Mesenchymal stem cell (in vitro differentiated cells and primary cell): ENCODE measurements at regions not wholly inside any gene's neighbourhood (a gene's known extent, or its start where the extent isn't known, plus 50 kb on each side); places are given as distances from the start of the nearest gene placed in this dataset.

Experiments
- DNase-seq: peaks from one replicate; pipeline ENCODE4 v3.0.0-alpha.2; 2013
- H2AFZ ChIP-seq: one replicate; pipeline ENCODE4 v1.6.1; 2013; ENCODE audit warnings: low read depth, mild to moderate bottlenecking, control low read depth, inconsistent platforms, low read length, moderate library complexity
- H2AK5ac ChIP-seq: 2 replicates; pipeline ENCODE4 v1.6.1; 2013; ENCODE audit warnings: low read length, moderate library complexity, mild to moderate bottlenecking, inconsistent platforms; ENCODE audit not compliant: severe bottlenecking
- H2BK120ac ChIP-seq: one replicate; pipeline ENCODE4 v1.6.1; 2013; ENCODE audit warnings: low read depth, mild to moderate bottlenecking, inconsistent platforms, low read length, moderate library complexity
- H2BK12ac ChIP-seq, 2 experiments: one replicate each; pipeline ENCODE4 v1.6.1; 2013; ENCODE audit warnings: inconsistent platforms in 2 of 2, low read length in 2 of 2, mild to moderate bottlenecking in 2 of 2, moderate library complexity in 2 of 2, control low read depth in 1 of 2
- H2BK15ac ChIP-seq: one replicate; pipeline ENCODE4 v1.6.1; 2013; ENCODE audit warnings: mild to moderate bottlenecking, low read depth, inconsistent platforms; ENCODE audit not compliant: poor library complexity, severe bottlenecking
- H2BK5ac ChIP-seq: 2 replicates; pipeline ENCODE4 v1.6.1; 2013; ENCODE audit warnings: low read depth, mild to moderate bottlenecking, low read length, control low read depth, inconsistent platforms; ENCODE audit not compliant: poor library complexity, severe bottlenecking
- H3K14ac ChIP-seq, 2 experiments: one replicate each; pipeline ENCODE4 v1.6.1; 2013; ENCODE audit warnings: inconsistent platforms in 2 of 2, low read length in 2 of 2, control low read depth in 1 of 2, mild to moderate bottlenecking in 1 of 2, moderate library complexity in 1 of 2
- H3K18ac ChIP-seq, 2 experiments: one replicate each; pipeline ENCODE4 v1.6.1; 2013; ENCODE audit warnings: inconsistent platforms in 2 of 2, low read length in 2 of 2, control low read depth in 1 of 2, low read depth in 1 of 2, mild to moderate bottlenecking in 1 of 2
- H3K23ac ChIP-seq, 2 experiments: one replicate each; pipeline ENCODE4 v1.6.1; 2013; ENCODE audit warnings: inconsistent platforms in 2 of 2, low read length in 2 of 2, mild to moderate bottlenecking in 2 of 2, moderate library complexity in 2 of 2, control low read depth in 1 of 2
- H3K27ac ChIP-seq: 2 replicates; pipeline ENCODE4 v1.5.1; 2013; ENCODE audit warnings: mild to moderate bottlenecking, moderate library complexity, low read length, control low read depth, inconsistent platforms; ENCODE audit not compliant: poor library complexity, severe bottlenecking
- H3K27me3 ChIP-seq, 2 experiments: 2 replicates each; pipeline versions ENCODE4 v1.6.1 to v1.7.0; 2013; ENCODE audit warnings: low read length in 2 of 2, mild to moderate bottlenecking in 2 of 2, moderate library complexity in 2 of 2, control low read depth in 1 of 2, inconsistent platforms in 1 of 2; ENCODE audit not compliant: control insufficient read depth in 1 of 2, insufficient read depth in 1 of 2
- H3K36me3 ChIP-seq, 2 experiments: 2 replicates each; pipeline versions ENCODE4 v1.6.1 to v1.7.0; 2013; ENCODE audit warnings: low read length in 2 of 2, control low read depth in 1 of 2, inconsistent platforms in 1 of 2, low read depth in 1 of 2, mild to moderate bottlenecking in 1 of 2; ENCODE audit not compliant: insufficient read depth in 2 of 2, control insufficient read depth in 1 of 2
- H3K4ac ChIP-seq, 2 experiments: one replicate each; pipeline ENCODE4 v1.6.1; 2013; ENCODE audit warnings: inconsistent platforms in 2 of 2, low read length in 2 of 2, mild to moderate bottlenecking in 2 of 2, moderate library complexity in 2 of 2, control low read depth in 1 of 2, low read depth in 1 of 2
- H3K4me1 ChIP-seq: 2 replicates; pipeline ENCODE4 v1.6.1; 2013; ENCODE audit warnings: low read depth, low read length, control low read depth; ENCODE audit not compliant: control insufficient read depth, insufficient read depth
- H3K4me2 ChIP-seq: 2 replicates; pipeline ENCODE4 v1.6.1; 2013; ENCODE audit warnings: low read length, mild to moderate bottlenecking, inconsistent platforms; ENCODE audit not compliant: poor library complexity, severe bottlenecking
- H3K4me3 ChIP-seq, 2 experiments: 2 replicates each; pipeline versions ENCODE4 v1.5.1 to v1.7.0; 2013; ENCODE audit warnings: low read length in 2 of 2, mild to moderate bottlenecking in 2 of 2, control low read depth in 1 of 2, low read depth in 1 of 2; ENCODE audit not compliant: insufficient read depth in 1 of 2
- H3K79me1 ChIP-seq: replicated peaks from 2 replicates; pipeline ENCODE4 v1.6.1; 2013; ENCODE audit warnings: mild to moderate bottlenecking, control low read depth, low read length, inconsistent platforms; ENCODE audit not compliant: poor library complexity, severe bottlenecking
- H3K9ac ChIP-seq: 2 replicates; pipeline ENCODE4 v1.7.0; 2013; ENCODE audit warnings: mild to moderate bottlenecking, low read length, moderate library complexity
- H3K9me3 ChIP-seq: 2 replicates; pipeline ENCODE4 v1.7.0; 2013; ENCODE audit warnings: mild to moderate bottlenecking, low read length; ENCODE audit not compliant: control insufficient read depth
- H4K8ac ChIP-seq: one replicate; pipeline ENCODE4 v1.6.1; 2013; ENCODE audit warnings: inconsistent platforms, mild to moderate bottlenecking, low read length, moderate library complexity
- H4K91ac ChIP-seq: one replicate; pipeline ENCODE4 v1.6.1; 2013; ENCODE audit warnings: mild to moderate bottlenecking, low read length, inconsistent platforms
- WGBS: methylation state at CpG from one replicate; pipeline ENCODE4 v1.1.7; 2013; ENCODE audit warnings: mixed read lengths; 5-methylcytosine and 5-hydroxymethylcytosine counted together

DNA sequence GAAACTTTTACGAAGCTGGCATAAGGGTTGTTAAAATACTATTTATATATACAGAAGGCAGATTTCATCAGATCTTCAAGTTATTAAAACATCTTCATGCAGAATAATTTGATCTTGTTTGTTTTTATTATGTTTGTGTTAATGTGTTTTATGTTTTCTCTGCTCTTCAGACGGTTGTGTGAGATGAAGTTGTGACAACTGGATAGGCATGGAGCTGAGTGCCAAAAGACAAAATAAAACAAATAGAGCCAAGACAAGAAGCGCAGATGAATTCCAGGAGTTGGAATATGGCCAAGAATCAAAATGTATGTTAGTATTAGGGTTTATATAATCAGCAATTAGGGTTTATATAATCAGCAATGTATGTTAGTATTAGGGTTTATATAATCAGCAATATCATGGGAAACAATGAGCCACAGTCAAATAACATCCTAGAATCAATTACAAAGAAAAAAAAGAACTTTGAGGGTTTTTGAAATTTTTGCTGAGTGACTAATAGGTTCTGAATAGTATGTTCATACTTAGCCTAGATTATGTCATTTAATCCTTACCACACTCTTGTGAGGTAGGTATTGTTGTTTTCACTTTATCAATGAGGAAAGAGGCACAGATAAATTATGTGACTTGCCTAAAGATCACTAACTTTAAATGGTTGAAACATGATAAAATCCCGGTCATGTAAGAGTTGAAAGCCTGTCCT is 488.0 kb upstream of the STEAP1 start:
- H3K18ac ChIP-seq: no peak overlapping the region
- no peak overlapping the region for H2AK5ac ChIP-seq
- no peak overlapping the region for H3K14ac ChIP-seq
- no peak overlapping the region for H3K4me3 ChIP-seq
- no peak overlapping the region for H3K9ac ChIP-seq
- 69% methylated on average over 3 of the region's 4 CpGs for WGBS
- no peaks in the 10 kb centered on the region for H3K4me1 ChIP-seq
- no peak overlapping the region for H4K8ac ChIP-seq
- H2BK5ac ChIP-seq: no peak overlapping the region
- H2AFZ ChIP-seq: no peak overlapping the region
- H3K23ac ChIP-seq: no peak overlapping the region
- no peaks in the 10 kb centered on the region for H3K27me3 ChIP-seq
- no peaks in the 10 kb centered on the region for H3K9me3 ChIP-seq
- no peak overlapping the region for H2BK12ac ChIP-seq
- DNase-seq: no peak
- H2BK120ac ChIP-seq: no peak overlapping the region
- H3K36me3 ChIP-seq: no peaks in the 10 kb centered on the region
- H2BK15ac ChIP-seq: no peak overlapping the region
- H4K91ac ChIP-seq: no peak overlapping the region
- H3K79me1 ChIP-seq: no peaks in the 10 kb centered on the region
- no peak overlapping the region for H3K27ac ChIP-seq
- H3K4me2 ChIP-seq: no peak overlapping the region
- H3K4ac ChIP-seq: no peak overlapping the region

DNA sequence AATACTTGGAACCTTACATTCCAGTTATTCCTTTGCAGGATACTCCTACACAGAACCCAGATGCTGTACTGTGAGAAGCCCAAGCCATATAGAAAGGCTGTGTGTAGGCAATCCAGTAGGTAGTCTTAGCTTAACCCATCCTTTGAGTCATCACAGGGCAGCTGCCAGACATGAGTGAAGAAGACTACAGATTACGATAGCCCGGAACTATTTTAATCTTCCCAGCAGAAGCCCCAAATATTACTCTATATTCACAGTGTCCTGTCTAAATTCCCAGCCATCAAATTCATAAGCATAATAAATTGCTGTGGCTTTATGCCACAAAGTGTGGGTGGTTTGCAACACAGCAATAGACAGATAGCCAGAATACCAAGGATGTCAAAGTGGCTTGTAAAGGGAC is 474.1 kb upstream of the STEAP1 start:
- WGBS: 100% methylated on average over 2 of the region's 2 CpGs
- Histone ChIP-seq H2BK120ac (no peak overlapping the region), H3K4me2 (no peak overlapping the region), H3K9ac (no peak overlapping the region), H2AFZ (no peak overlapping the region), H3K23ac (no peak overlapping the region), H2BK15ac (no peak overlapping the region), H3K36me3 (no peaks in the 10 kb centered on the region), H3K14ac (no peak overlapping the region), H3K9me3 (peaks cover 1% of the 10 kb centered on the region), H3K4ac (no peak overlapping the region), H3K4me3 (no peak overlapping the region), H3K27ac (no peak overlapping the region), H3K18ac (no peak overlapping the region), H2BK12ac (no peak overlapping the region), H3K4me1 (no peaks in the 10 kb centered on the region), H2BK5ac (no peak overlapping the region), H4K91ac (no peak overlapping the region), H2AK5ac (no peak overlapping the region), H4K8ac (no peak overlapping the region), H3K79me1 (no peaks in the 10 kb centered on the region), H3K27me3 (no peaks in the 10 kb centered on the region)
- DNase-seq: no peak

DNA sequence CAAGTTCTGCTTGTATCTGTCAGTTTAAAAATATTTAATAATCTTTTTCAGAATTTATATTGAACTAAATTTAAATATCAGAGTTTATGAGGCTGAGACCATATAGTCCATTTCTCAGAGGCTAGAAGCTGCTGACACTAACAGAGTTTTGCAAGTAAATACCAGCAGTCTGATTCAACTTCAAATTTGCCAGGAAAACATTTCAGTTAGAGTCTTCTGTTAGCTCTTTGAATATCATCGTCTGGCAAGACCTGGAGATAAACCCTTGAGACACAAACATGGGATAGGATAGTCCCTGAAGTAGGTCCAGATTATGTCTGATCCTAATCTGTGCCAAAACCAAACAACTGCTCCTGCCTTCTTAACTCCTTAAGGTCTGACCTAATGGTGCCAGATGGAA is 472.8 kb upstream of the STEAP1 start:
- no peak for DNase-seq
- Histone ChIP-seq H2AFZ (no peak overlapping the region), H2BK12ac (no peak overlapping the region), H3K79me1 (no peaks in the 10 kb centered on the region), H3K4me3 (no peak overlapping the region), H3K4me1 (no peaks in the 10 kb centered on the region), H2AK5ac (no peak overlapping the region), H3K4ac (no peak overlapping the region), H3K9me3 (no peaks in the 10 kb centered on the region), H3K27me3 (no peaks in the 10 kb centered on the region), H3K23ac (no peak overlapping the region), H4K91ac (no peak overlapping the region), H3K9ac (no peak overlapping the region), H2BK15ac (no peak overlapping the region), H4K8ac (no peak overlapping the region), H2BK5ac (no peak overlapping the region), H3K18ac (no peak overlapping the region), H2BK120ac (no peak overlapping the region), H3K4me2 (no peak overlapping the region), H3K14ac (no peak overlapping the region), H3K27ac (no peak overlapping the region), H3K36me3 (no peaks in the 10 kb centered on the region)
- no CpG with 5 or more reads among the region's 1 CpG for WGBS

DNA sequence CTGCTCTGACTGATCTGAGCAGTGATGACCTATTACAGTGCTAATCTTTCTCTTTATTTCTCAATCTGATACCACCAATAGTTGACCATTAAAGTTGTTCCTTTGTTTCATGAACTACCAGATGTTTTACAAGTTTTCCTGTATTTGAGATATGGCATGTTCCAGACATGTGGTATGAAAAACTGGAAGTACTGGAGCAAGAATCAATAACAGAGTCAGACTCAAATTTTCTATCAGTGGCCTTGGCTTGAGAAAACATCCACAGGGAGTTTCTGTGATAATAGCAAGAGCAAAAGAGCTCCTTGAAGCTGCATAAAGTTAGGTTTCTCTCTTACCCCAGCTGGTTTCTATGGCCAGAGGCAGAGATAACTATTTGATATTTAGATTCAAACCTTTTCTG is 469.0 kb upstream of the STEAP1 start:
- Histone ChIP-seq H3K9ac (no peak overlapping the region), H3K4me1 (no peaks in the 10 kb centered on the region), H3K79me1 (no peaks in the 10 kb centered on the region), H4K8ac (no peak overlapping the region), H3K4me2 (no peak overlapping the region), H3K9me3 (no peaks in the 10 kb centered on the region), H2BK5ac (no peak overlapping the region), H4K91ac (no peak overlapping the region), H3K4me3 (no peak overlapping the region), H3K27me3 (no peaks in the 10 kb centered on the region), H3K18ac (no peak overlapping the region), H3K27ac (no peak overlapping the region), H2BK15ac (no peak overlapping the region), H3K36me3 (no peaks in the 10 kb centered on the region), H2AK5ac (no peak overlapping the region), H3K14ac (no peak overlapping the region), H2AFZ (no peak overlapping the region), H2BK12ac (no peak overlapping the region), H3K4ac (no peak overlapping the region), H2BK120ac (no peak overlapping the region), H3K23ac (no peak overlapping the region)
- no peak for DNase-seq
